ENCODE measurements at regions not wholly inside any gene's neighbourhood (a gene's known extent, or its start where the extent isn't known, plus 50 kb on each side); places are given as distances from the start of the nearest gene placed in this dataset.

DNA sequence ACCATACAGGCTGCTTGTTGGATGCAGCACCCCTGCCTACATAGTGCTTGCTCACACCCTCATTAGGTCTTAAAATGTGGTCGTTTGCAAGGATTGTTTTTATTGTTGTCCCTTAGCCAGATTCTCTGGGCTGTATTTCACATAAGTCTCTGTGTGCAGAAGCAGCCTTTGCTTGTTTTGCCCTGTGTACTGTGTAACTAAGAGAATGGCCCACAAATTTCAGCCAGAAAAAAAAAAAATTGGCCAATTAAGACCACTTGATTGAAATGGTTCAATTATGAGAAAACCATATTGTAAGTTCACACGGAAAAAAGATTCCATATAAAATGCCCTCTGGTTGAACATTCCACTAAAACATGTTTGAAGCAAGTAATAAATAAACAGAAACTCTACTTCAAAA is 377.1 kb upstream of the SOX11 start:
- no peak for DNase-seq

DNA sequence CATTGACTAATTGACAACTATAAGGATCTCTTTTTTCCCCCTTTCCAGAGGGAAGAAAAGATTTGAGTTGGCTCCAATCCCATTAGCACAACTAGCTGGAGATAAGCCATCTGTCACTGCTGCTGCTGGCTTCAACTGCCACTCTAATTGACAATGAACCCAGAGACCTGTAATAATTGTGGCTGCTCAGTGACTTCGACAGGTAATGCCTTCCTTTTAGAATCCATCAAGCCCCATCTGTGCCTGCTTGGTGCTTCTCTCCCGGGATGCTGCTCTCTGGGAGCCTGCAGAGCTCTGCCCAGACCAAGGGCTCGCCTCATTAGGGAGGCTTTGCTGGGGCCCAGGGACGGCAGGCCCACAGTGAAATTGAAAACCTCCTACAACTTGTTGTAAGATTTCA is 376.7 kb upstream of the SOX11 start:
- DNase-seq: peak; percentile 96

DNA sequence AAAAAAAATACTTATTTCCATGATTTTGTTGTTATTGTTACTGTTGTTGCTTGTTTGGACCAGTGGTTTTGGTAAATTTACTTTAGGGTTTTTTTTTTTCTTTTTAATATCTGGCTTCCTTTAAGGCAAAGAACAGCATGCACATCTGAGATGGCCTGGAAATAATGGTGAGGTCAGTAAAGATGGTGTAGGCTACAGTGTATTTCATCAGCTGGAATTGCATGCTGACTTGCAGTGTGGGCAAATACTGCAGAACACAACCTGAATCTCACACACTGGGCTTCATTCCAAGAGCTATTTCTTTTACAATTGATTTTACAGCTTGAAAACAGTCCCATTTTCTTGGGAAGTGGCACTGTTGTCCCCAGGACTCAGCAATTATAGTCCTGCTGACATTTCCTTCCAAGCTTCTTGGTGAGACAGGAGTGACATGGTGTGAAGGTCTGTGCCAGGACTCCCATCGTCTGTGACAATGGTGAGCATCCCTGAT is 376.1 kb upstream of the SOX11 start:
- no peak for DNase-seq

DNA sequence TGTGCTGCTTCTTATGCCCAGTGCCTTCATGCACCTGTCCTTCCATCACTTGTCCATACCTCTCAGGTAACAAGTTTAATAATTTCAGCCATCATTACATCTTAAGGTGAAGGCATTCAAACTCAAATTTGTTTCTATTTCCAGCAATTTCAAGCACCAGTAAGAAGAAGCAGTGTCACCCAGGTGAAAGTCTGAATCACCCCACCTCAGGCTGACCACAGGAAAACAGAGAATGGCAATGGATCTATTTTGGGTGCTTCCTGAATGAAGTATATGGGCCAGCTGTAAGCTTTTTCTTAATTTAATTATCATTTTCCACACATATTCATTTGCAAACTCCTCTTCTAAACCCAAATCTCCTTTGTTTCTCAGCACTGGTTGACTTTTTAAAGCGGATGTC is 372.7 kb upstream of the SOX11 start:
- DNase-seq: no peak

DNA sequence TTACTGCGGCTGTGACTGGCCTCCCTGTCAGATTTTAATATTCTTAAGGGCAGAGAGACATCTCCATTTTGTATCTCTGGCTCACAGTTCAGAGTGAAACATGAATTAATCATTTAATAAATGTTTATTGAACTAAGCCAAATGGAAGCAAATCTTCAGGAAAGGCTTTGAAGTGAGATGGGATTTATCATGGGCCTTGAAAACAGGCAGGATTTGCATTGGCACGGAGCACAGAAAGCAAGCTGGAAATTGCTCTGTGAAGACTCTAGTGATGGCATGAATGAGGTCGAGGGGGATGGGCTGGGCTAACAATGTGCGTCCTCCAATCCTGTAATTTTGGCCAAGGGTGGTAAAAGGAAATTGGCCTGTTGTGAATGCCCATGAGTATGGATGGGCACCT is 369.8 kb upstream of the SOX11 start:
- DNase-seq: no peak

DNA sequence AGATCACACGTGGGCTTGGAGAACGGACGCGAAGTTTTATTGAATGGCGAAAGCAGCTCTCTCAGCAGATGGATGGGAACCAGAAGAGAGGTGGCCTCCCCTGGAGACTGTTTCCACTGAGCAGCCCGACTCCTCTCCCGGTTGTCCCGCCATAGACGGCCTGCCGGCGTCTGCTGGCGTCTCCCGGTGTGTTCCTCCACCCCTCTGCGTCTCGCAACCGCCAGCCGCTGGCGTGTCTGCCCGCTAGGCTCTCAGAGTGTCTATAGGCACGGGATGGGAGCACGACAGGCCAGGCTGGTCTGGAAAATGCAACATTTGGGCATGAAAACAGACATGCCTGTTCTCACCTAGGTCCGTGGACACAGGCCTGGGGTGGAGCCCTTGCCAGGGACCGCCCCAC is 366.7 kb upstream of the SOX11 start:
- no peak for DNase-seq

DNA sequence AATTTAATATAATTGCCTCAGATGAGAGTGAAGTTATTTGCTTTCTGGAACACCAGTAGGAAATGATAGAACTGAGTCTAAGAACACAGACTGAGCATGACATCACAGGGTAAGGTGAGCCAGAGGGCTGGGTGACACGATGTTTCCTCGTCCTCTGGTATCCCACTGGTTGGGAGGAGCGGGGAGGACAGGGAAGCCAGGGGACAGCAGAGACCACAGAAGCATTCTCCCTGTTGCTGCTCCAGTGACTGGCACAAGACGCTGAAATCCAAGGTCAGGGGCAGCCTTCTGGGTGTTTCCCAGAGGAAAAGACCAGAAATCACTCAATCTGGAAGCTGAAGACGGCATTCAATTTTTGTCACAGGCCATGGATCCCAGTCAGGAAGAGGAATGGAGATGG is 363.4 kb upstream of the SOX11 start:
- DNase-seq: no peak

DNA sequence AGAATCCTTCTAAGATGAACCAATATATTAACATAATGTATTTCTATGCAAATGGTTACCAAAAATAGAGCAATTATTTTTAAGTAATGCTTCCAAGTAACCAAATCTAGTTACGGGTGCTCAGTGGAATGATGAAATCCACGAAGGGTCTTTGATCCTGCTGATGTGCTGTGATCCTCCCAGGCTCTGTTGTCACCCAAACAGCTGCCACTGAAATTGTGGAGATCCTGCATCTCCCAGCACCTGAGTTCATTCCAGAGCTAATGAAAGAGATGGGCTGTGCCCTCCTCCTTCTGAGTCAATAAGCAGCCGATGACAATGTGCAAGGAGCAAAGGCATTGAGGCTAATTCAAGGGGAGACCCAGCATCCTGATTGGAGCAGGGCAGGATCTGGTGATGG is 362.4 kb upstream of the SOX11 start:
- DNase-seq: no peak

DNA sequence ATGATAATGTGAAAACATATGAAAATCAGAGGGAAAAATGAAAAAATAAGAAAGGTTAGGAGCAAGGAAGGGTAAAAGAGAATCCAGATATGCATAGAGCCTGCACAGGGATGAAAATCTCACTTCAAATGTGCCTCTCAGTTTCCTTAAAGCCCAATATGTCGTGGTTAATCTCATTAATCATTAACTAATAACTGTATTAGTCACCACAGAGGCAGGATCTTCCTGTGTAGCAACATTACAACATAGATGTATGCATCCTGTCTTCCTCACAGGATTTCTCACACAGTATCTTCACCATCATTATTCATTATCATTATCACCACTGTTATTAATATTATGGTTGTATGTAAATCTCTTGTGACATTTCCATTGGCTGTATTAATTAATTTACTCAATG is 361.2 kb upstream of the SOX11 start:
- no peak for DNase-seq

DNA sequence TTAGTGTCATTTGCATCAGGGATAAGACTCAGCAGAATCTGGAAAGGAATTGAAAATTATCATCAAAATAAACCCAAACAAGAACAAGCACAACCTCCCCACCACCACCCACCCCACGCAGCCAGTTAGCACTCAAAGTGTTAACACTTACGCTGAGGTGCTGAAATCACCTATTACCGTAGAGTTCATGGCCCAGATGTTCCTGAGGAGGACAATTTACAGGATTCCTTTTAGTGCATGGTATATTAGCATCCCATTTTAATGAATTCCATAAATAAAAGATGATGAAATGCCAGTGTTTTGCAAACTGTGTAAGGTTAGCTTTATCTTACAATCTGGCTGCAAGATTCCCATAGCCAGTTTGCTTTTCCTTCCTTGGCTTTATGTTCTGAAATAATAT is 359.3 kb upstream of the SOX11 start:
- no peak for DNase-seq

DNA sequence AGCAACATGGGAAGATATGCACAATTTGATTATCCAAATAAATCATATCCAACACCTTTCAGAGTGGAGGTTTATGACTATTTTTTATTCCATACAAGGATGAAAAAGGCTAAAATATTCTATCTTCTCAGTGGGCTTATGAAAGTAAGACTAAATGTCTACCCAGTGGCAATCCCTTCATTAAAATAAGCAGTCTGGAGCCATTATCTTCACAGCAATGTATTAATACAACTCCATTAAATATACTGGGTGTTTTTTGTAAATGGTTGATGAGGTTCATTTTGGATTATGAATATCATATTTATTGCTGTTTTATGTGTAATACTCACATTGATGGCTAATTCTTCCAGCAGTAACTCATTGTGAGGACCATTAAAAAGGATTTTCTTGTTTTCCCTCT is 352.7 kb upstream of the SOX11 start:
- no peak for DNase-seq

DNA sequence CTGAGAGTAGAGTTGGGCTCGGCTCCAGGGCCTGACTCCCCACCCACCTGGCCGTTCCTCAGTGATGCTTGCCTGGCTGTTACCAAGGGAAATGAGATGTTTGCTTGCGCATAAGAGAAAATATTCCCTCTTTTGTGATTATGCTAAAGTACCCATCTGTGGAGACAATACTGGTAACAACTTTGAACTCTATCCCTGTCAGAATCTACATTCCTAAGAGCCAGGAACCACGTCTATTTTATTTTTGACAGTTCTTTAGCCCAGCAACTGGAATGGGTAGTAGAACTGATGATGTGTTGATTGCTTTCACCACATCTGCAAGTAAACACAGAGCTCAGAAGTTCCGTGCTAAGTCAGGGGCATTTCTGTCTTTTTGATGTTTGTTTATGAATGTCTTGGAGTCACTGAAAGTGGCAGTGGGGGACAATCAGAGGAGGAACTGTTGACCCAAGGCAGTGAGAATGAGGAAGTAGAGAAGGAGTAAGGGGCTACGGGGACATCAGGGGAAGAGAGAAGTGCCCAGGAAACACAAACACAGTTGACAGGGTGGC is 348.3 kb upstream of the SOX11 start:
- no peak for DNase-seq

DNA sequence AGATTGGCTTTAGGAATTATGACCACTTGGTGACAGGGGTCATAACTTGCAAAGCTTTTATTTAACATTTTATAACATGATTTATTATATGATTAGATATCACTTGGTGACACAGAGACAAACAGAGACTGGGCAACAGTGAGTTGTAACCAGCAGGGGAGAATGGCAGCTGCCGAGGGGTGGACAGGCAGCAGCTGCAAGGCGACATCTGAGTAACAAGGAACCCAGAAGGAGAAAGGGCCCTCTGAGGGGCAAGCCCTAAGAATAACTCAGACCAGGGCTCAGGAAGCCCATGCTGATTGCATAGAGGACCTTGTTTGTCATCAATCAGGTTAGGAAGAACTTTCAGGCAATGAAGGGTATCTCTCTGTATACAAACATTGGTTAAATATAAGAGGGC is 339.9 kb upstream of the SOX11 start:
- DNase-seq: no peak

DNA sequence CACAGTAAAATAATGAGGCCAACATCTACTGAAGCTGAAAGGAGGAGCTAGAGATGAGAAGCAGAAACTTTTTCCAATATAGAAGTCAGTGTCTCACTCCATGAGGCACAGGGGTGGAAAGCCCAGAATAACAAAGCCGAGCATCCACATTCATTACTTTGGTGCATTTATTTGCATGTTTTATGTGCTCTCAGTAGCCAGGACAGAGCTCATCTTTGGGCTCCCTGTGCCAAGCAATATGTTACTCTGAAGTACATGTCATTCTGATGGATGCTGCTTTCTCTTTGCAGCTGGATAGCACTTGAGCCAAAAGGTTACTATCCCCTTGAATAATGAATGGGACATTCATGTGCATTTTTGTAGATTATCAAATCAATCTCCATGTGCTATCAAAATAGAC is 338.6 kb upstream of the SOX11 start:
- no peak for DNase-seq

DNA sequence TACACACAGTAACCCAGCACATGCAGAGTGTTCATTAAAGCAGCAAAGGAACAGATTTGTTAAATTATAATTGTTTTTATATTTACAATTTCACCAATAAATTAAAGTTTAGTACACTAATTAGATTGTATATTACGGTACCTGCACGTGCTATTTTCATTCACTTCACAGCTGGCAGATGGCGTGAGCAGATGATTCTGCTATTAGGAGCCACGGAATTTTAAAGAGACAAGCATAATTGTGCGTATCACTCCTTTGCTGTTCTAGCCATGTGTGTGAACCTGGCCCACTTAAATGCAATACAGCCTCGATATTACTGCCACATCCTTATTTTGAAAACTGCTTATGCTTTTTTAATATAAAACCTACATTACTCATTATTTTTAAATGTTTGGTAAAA is 332.8 kb upstream of the SOX11 start:
- peak; percentile 69 for DNase-seq

DNA sequence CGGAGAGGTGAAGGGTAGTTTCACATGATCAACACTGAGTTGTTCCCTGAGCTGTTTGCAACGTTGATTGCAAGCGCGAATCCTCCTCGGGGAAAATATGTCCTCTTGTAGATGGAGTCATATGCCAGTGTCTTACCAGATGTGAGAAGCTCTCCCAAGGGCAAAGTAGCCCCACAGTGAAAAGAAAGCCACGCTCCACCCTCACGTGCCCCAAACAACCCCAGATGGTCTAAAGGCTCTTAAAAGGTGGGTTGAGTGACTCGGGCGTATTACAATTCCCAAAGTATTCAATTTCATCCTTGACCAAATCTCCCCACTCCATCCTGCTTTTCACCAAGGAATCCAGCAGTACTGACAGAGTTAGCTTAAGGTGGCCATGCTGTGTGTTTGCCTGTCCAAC is 332.1 kb upstream of the SOX11 start:
- peak; percentile 99 for DNase-seq

DNA sequence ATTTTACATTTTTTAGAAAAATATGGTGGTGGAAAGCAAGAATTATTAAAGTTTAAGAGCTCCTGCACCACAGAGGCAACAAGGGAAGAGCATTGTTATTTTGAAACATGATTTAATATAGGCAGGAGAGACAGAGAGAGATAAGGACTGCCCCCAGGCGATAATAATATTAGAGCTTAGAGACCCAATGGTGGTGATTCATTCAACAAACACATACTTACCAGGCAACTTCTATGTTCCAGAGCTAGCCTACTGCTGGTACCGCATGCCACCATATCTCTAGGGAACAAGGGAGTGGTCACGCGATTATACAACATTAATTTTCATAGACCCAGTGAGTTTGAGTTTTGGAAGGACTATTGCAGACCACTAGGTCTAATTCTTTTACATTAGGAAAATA is 327.8 kb upstream of the SOX11 start:
- DNase-seq: no peak

DNA sequence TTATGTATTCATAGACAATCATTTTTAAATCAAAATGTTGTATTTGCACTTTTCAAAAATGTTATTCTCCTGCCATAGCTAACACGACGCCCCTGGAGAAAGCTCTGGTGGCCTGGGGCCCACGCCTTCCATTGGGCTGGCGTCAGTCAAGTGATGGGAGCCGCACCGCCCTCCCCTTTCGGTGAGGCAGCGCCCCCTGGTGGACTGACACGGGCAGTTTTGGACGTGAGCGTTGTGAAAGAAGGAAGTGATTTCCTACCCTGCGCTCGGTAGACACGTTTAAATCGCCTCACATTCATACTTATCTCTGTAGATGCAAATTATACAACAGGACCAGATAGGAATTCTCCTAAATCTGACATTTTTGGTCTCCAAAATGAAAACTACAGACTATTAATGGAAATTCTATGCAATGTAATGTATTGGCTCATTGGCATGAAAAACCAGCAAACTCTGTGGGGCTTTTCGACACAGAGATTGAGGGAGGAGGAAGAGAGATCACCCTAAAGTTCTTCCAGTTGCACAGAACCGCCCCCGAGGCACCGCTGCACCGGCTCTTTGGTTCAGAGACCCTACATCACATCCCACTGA is 326.2 kb upstream of the SOX11 start:
- no peak for DNase-seq

DNA sequence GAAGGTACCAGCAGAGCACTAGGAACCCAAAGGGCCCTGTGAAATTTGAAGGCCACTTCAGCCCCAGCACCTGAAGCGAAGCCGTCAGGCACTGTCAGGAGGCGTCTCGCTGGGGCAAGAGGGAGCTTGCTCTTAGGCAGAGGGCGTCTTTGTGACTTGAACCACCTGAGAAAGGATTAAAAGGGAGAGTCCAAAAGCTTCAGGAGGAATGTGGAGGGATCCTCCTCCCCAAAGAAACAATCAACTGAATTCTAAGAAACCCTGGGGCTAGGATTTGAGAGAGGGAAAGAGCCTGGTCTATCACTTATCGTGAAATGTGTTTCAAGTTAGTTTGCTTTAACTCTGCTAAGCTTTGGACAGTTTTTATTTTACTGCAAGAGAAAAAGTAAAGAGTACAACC is 324.9 kb upstream of the SOX11 start:
- no peak for DNase-seq

DNA sequence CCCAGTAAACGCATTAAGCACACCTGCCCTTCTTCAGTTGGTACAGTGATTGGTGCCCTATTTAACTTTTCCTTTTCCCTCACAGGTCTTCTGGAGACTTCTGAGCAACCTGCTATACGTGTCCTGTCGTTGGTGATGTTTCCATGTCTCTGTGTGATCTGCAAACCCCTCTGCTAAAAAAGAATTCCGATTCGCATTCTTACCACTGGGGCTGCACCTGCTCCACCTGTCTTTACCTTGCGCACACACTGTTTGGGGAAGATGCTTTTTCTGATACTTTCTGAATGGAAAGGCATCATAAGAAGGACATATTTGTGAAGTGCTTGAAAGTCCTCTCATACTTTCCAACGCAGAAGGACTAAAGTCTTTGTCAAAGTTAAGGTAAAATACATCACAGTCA is 323.9 kb upstream of the SOX11 start:
- DNase-seq: no peak

DNA sequence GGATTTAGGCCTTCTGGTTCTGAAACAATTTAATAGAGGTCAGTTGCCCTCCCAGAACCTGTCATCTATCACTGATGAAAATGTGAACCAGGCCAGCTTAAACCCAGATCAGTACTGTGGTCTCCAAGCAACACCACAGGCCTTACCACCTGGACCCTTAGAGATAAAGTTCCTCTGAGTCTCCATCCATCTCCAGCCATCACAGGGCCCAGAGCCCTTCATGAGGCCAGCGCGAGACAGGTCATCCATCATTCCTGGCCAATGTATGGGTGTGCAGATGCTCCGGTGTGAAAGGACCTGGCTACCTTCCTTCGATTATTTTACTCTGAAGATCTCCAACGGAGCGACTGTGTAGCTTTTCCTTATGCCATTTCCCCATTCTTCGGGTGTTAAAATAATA is 322.7 kb upstream of the SOX11 start:
- DNase-seq: no peak

DNA sequence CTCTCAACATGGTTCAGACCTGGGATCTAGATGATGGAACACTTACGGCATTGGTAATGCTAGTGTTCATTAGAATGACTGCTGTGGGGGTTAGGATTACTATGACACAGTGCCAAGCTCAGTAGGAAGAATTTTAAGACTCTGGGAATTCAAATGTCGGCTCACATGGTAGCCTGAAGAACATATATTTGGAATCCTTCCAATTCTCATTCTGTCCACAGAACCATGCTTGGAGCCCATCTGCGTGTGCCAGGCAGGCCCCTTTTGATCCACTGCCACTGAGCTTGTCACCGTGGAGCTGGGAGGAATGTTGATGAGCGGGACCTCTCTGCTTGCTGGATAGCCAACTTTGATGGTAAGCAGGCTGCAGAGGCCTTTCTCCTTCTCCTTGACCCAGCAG is 322.0 kb upstream of the SOX11 start:
- DNase-seq: no peak

DNA sequence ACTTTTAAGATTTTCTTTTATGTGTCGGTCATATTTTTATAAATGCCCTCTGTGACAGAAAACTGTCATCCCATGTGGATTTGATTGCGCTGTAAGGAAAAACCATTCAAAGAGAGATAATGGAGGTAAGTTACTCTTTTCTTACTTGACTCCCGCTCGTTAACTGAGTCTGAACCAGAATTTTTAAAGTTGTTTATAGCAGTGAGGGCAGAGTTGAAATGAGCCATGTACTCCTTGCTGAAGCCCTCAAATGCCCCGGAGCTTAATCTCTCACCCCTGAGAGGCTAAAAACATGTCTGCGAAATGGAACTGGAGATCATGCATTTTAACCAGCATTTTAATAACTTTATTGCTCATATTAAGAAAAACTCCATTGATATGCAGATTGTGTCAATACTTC is 320.0 kb upstream of the SOX11 start:
- no peak for DNase-seq

DNA sequence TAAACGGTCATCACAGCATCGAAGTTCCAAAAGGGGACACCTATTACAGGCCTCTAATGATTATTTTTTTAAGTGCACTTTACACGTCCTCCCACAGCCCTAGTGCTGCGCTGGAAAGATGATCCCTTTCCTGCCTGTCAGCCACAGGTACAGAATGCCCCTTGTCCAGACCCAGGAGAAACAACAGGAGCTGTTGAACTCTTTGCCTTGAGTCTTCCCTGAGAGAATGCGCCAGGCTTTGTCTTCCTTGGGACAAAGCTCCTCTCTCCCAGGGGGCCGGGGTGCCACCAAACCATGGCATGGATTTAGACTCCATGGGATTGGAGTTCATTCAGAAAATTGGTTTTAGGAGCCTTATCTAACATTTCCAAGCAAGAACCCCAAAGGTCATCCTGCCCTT is 319.0 kb upstream of the SOX11 start:
- no peak for DNase-seq

DNA sequence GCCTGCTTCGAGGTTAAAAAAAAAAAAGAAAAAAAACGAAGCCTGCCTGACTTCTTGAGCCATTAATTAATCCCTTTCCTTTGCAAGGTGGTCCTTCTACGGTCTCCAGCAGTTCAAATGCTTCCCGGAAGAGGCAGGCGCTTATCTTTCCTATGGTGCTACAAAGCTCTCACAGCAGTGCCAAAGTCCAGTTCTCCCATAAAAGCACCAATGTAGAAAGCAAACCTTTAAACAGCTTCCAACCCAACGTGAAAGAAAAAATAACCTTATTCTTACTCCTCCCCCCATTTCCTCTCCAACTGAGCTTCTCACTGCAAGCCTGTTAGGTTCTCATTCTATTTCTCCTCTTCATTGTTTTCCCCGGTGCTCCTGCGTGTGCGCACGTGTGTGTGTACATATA is 317.4 kb upstream of the SOX11 start:
- no peak for DNase-seq

DNA sequence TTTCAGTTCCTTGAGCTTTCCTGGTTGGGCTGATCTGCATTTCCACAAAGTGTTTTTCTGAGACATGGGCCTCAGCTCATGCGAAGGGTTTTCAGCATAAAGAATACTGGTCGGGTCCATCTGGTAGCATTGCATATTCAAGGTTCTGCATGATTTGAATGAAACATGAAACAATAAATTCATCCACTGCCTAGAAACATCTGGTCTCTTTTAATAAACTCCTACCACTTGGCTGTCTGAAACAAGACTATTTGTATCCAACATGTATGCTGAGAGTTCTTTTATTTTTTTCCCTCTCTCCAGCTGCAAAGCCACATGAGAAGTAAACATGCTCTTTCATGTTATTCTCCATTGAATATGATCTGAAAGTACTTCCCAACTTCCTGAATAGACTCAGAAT is 314.9 kb upstream of the SOX11 start:
- no peak for DNase-seq
